HEK293T (cell line): ENCODE measurements at regions not wholly inside any gene's neighbourhood (a gene's known extent, or its start where the extent isn't known, plus 50 kb on each side); places are given as distances from the start of the nearest gene placed in this dataset.

Experiments
- FOXK2 ChIP-seq: fragments of 450-650 bp; IDR thresholded peaks from 2 replicates; pipeline ENCODE4 v1.6.1; 2016; ENCODE audit warnings: mild to moderate bottlenecking
- HDGF ChIP-seq: fragments of 450-650 bp; IDR thresholded peaks from 2 replicates; pipeline ENCODE4 v1.6.1; 2017; ENCODE audit warnings: antibody characterized with exemption, borderline replicate concordance
- L3MBTL2 ChIP-seq: fragments of 450-650 bp; conservative IDR thresholded peaks from 2 replicates; pipeline ENCODE4 v1.6.1; 2016; ENCODE audit warnings: mild to moderate bottlenecking
- NFRKB ChIP-seq: fragments of 450-650 bp; IDR thresholded peaks from 2 replicates; pipeline ENCODE4 v1.6.1; 2016; ENCODE audit warnings: mild to moderate bottlenecking, moderate library complexity
- SP1 ChIP-seq: fragments of 450-650 bp; IDR thresholded peaks from 2 replicates; pipeline ENCODE4 v1.6.1; 2017

DNA sequence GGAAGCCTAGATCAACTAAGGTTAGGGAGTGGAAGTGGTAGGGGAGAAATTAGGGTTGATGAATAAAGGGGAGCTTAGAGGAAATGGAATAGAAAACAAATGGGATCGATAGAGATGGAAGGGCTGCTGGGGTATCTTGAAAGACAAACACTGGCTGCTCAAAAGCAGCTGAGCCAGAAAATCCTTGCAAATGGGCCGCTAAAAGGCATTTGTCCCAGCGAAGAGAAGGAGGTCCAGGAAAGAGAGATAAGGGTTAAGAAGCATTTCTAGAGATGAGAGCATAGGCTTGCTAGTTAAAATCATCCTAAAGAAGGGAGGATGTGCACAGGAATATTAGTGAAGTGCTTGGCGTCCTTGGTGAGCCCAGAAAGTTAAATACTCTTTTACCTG, 258.0 kb upstream of the CBLB start:
- TF ChIP-seq L3MBTL2 (no peak), HDGF (no peak), SP1 (no peak), FOXK2 (no peak), NFRKB (no peak)
